ENCODE measurements at regions not wholly inside any gene's neighbourhood (a gene's known extent, or its start where the extent isn't known, plus 50 kb on each side); places are given as distances from the start of the nearest gene placed in this dataset.

- no peaks in the 10 kb centered on the region for H3K9me3 ChIP-seq (ENCODE audit: low read length)
- FAIRE-seq (no peak), ATAC-seq (no peak), DNase-seq (ENCODE audit: low spot score) (no peak)
- no peaks in the 10 kb centered on the region for H3K79me2 ChIP-seq (ENCODE audit: insufficient read depth, low read length)
- no peak for TF ChIP-seq POGZ (CRISPR knock-in tag; IDR thresholded peaks at IDR 0.05)
- TF ChIP-seq ZNF136 (CRISPR knock-in tag; IDR thresholded peaks at IDR 0.05; ENCODE audit: low read depth) = no peak
- TF ChIP-seq ZSCAN5A (CRISPR knock-in tag; IDR thresholded peaks at IDR 0.05; ENCODE audit: borderline replicate concordance) = no peak
- no peak for TF ChIP-seq ZNF607 (CRISPR knock-in tag; IDR thresholded peaks at IDR 0.05; ENCODE audit: borderline replicate concordance)
- TF ChIP-seq JUN (CRISPR knock-in tag; IDR thresholded peaks at IDR 0.05) = no peak
- TF ChIP-seq YEATS2 (CRISPR knock-in tag; IDR thresholded peaks at IDR 0.05; ENCODE audit: borderline replicate concordance) = no peak
- no peak overlapping the region for H3K27ac ChIP-seq (ENCODE audit: extremely low read length, insufficient read depth, low read length)
- in situ Hi-C loops (cut with HindIII; ENCODE audit: extremely low pct_ligation_motif_present, low pct_unique_long_range_greater_than_20kb) (no loop called here), intact Hi-C loops (cut with micrococcal nuclease; ENCODE audit: unreplicated experiment) (no loop called here)
- no peaks in the 10 kb centered on the region for H3K36me3 ChIP-seq (replicated peaks in 1 of 2; ENCODE audit: control insufficient read depth in 1 of 2, insufficient read depth in 2 of 2, low read length in 2 of 2)
- H4K20me1 ChIP-seq (ENCODE audit: insufficient read depth, low read length) = no peaks in the 10 kb centered on the region
- CTCF ChIA-PET (ENCODE audit: low intra/inter-chr PET ratio, low total read pairs) = no interaction called here
- no peak overlapping the region for H3K9ac ChIP-seq (ENCODE audit: insufficient read depth, low read depth, low read length)
- POLR2A ChIA-PET = no interaction called here
- no peak overlapping the region for H3K4me2 ChIP-seq (ENCODE audit: low read depth, low read length)
- no TSS peak for BruUV-seq (replicated peaks)
- no peak overlapping the region for H3K4me3 ChIP-seq (replicated peaks in 1 of 3; ENCODE audit: insufficient read depth in 1 of 3, low read depth in 2 of 3, low read length in 3 of 3)
- 0% methylated on average over 3 of the region's 3 CpGs for WGBS (ENCODE audit: low lambda C conversion rate)
- no peaks in the 10 kb centered on the region for H3K27me3 ChIP-seq (ENCODE audit: control insufficient read depth in 1 of 2, insufficient read depth in 2 of 2, low read length in 2 of 2)
- H3K4me1 ChIP-seq (ENCODE audit: insufficient read depth, low read length) = no peaks in the 10 kb centered on the region
- H2AFZ ChIP-seq (ENCODE audit: low read length) = no peak overlapping the region
Measured at GRCh38 chr18:29305516-29305915, 1128.6 kb upstream of the CDH2 start.

DNA sequence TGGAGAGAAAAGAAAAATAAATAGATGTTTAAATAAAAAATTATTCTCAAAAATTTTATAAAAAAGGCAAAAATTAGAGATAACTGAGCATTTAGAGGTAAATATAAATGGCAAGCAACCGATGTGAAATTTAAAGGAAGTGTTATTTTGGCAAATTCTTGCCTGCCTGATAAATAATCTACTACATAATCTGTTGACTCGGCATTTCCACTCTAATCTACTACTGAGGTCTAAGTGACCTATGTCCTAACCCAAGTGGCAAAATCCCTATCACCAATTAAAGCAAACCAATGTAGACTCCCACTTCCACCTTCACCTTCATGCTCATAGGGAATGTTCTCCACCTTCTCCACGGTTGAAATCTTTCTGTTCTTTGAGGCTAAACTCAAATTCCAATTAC is 1124.1 kb upstream of the CDH2 start:
- H4K20me1 ChIP-seq (ENCODE audit: insufficient read depth, low read length) = no peaks in the 10 kb centered on the region
- ChIA-PET CTCF (ENCODE audit: low intra/inter-chr PET ratio, low total read pairs) (no interaction called here), POLR2A (no interaction called here)
- H3K9me3 ChIP-seq (ENCODE audit: low read length) = no peaks in the 10 kb centered on the region
- H3K4me1 ChIP-seq (ENCODE audit: insufficient read depth, low read length) = no peaks in the 10 kb centered on the region
- H3K4me2 ChIP-seq (ENCODE audit: low read depth, low read length) = no peak overlapping the region
- no peaks in the 10 kb centered on the region for H3K79me2 ChIP-seq (ENCODE audit: insufficient read depth, low read length)
- no peak overlapping the region for H3K4me3 ChIP-seq (replicated peaks in 1 of 3; ENCODE audit: insufficient read depth in 1 of 3, low read depth in 2 of 3, low read length in 3 of 3)
- FAIRE-seq = no peak
- intact Hi-C loops (cut with micrococcal nuclease; ENCODE audit: unreplicated experiment) = no loop called here
- BruUV-seq (replicated peaks) = no TSS peak
- H3K27me3 ChIP-seq (ENCODE audit: control insufficient read depth in 1 of 2, insufficient read depth in 2 of 2, low read length in 2 of 2) = no peaks in the 10 kb centered on the region
- in situ Hi-C loops (cut with HindIII; ENCODE audit: extremely low pct_ligation_motif_present, low pct_unique_long_range_greater_than_20kb) = no loop called here
- TF ChIP-seq CREB1 (IDR thresholded peaks at IDR 0.05) = no peak
- no peak for TF ChIP-seq CREB1 (CRISPR knock-in tag; IDR thresholded peaks at IDR 0.05)
- peak; percentile 54 for TF ChIP-seq MAFF (IDR thresholded peaks at IDR 0.05; ENCODE audit: low read depth, low read length)
- TF ChIP-seq MAFK (conservative IDR thresholded peaks at IDR 0.05 in 1 of 2, IDR thresholded peaks at IDR 0.05 in 1 of 2; ENCODE audit: low read length in 2 of 2) = peak; percentile 33 to 73; a peak in 3 of 4 replicates
- 5% methylated on average over 3 of the region's 3 CpGs for whole genome bisulfite sequencing (ENCODE audit: low lambda C conversion rate)
- no peaks in the 10 kb centered on the region for H3K36me3 ChIP-seq (replicated peaks in 1 of 2; ENCODE audit: control insufficient read depth in 1 of 2, insufficient read depth in 2 of 2, low read length in 2 of 2)
- no peak overlapping the region for H2AFZ ChIP-seq (ENCODE audit: low read length)
- no peak overlapping the region for H3K27ac ChIP-seq (ENCODE audit: extremely low read length, insufficient read depth, low read length)
- ATAC-seq = no peak
- no peak overlapping the region for H3K9ac ChIP-seq (ENCODE audit: insufficient read depth, low read depth, low read length)
- DNase-seq (ENCODE audit: low spot score) = no peak
